ENCODE measurements at regions not wholly inside any gene's neighbourhood (a gene's known extent, or its start where the extent isn't known, plus 50 kb on each side); places are given as distances from the start of the nearest gene placed in this dataset.
"Not testable (repeated sequence)": the region's sequence is repeated elsewhere in the genome, so short reads cannot be mapped to it uniquely, and the experiment has no call there.

DNA sequence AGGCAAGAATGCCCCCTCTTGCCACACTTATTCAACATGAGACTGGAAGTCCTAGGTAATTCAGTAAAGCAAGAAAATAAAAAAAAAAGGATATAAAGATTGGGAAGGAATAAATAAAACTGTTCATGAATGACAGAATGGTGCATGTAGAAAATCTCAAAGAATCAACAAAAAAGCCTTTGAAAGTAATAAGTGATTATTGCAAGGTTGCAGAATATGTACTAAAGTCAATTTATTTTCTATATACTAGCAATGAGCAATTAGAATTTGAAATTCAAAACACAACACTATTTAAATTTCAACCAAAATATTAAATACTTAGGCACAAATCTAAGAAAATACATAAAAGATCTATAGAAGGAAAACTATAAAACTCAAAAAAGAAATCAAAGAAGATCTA is 58.6 kb downstream of the MAGEA10 start:
- no peak for TF ChIP-seq POLR2A (IDR thresholded peaks at IDR 0.05; ENCODE audit: low read depth, low read length)
- FAIRE-seq, result no peak
- DNase-seq (ENCODE audit: insufficient read length, low spot score), result no peak

DNA sequence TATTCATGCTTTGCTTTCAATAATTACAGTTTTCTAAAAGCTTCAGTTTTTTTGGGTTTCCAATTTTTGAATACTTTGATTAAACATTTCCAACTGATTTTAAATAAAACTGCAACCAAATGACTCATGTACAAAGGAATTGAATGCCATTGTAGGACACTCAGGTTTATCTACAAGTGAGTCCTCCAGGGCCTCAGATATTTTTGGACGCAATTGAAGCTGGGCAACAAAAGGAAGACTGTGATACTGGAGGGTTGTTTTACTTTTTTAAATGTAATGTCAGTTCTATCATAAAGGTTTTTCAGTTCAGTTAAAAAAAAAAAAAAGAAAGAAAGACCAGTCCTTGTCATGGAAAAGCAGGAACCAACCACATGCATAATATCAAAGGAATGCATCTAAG is 64.2 kb downstream of the MAGEA10 start:
- FAIRE-seq (no peak), DNase-seq (ENCODE audit: insufficient read length, low spot score) (no peak)
- TF ChIP-seq POLR2A (IDR thresholded peaks at IDR 0.05; ENCODE audit: low read depth, low read length), result no peak

DNA sequence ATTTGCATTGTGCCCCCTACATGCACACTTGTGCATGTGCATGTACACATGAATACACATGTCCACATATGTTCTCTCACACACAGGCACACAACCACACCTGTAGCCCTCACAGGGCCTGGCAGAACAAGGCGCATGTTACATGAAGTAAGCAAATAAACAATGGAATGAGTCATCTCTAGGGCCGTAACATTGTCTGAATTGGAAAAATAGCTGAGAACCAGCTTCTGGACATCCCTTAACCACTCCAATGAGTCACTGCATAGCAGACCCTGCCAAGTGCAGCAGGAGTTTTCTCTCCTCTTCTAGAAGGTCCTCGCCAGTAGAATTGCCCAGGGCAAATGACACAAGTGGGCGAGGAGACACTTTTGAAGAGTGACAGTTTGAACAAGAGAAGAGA is 66.1 kb downstream of the MAGEA10 start:
- FAIRE-seq (peak; percentile 67), DNase-seq (ENCODE audit: insufficient read length, low spot score) (peak; percentile 2)
- no peak for TF ChIP-seq POLR2A (IDR thresholded peaks at IDR 0.05; ENCODE audit: low read depth, low read length)

DNA sequence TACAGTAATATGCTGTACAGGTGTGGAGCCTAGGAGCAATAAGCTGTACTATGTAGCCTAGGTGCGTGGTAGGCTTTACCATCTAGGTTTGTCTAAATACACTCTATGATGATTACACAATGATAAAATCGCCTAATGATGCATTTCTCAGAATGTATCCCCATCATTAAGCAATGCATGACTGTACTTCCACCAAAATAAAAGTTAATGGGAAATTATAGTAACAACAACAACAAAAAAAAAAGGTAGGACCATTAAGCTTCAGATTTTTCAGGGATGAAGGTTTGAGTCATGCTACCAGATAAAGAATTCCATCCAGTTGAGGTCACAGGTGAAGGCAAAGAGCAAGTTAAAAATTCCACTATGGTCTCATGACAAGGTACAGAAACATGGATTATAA is 68.2 kb downstream of the MAGEA10 start:
- DNase-seq (ENCODE audit: insufficient read length, low spot score) (no peak), FAIRE-seq (no peak)
- TF ChIP-seq POLR2A (IDR thresholded peaks at IDR 0.05; ENCODE audit: low read depth, low read length), result no peak

DNA sequence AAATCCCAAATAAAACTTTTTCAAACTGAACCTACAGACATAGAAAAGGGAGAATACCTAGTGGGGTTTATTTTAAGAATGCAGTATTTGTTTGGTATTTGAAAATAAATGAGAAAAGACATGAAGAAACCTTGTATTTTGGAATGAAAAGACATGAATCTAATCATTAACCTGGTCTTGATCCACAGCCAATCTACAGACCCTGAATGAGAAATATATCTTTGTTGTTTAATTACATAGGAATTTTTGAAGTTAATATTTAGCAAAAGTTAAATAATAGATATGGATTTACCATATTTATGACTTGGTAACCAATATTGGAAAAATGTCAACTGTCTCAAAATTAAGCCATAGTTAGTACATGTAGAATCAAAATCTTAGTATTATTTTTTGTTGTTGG is 76.8 kb downstream of the MAGEA10 start:
- DNase-seq (ENCODE audit: insufficient read length, low spot score) (no peak), FAIRE-seq (no peak)
- no peak for TF ChIP-seq POLR2A (IDR thresholded peaks at IDR 0.05; ENCODE audit: low read depth, low read length)

DNA sequence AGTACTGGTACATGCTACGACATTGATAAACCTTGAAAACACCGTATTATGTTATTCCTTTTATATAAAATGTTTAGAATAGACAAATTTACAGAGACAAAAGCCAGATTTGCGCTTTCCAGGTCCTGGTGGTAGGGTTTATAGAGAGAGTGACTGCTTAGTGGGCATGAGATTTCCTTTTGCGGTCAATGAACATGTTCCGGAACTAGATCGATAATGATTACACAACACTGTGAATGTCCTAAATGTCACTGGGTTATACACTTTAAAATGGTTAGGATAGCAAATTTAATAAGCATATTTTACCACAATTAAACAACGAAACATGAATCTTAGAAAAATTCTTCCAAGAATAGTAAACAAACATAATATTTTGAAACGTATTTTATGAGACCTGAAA is 77.3 kb downstream of the MAGEA10 start:
- TF ChIP-seq POLR2A (IDR thresholded peaks at IDR 0.05; ENCODE audit: low read depth, low read length), result no peak
- DNase-seq (ENCODE audit: insufficient read length, low spot score) (no peak), FAIRE-seq (no peak)

DNA sequence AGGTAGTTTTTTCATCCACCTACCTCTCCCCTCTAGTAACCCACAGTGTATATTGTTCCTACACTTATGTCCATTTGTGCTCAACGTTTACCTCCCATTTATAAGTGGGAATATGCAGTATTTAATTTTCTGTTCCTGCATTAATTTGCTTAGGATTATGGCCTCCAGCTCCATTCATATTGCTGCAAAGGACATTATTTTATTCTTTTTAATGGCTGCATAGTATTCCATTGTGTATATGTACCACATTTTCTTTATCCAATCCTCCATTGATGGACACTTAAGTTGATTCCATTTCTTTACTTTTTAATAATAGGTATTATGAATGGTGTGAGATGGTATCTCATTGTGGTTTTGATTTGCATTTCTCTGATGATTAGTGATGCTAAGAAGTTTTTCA is 76.1 kb upstream of the GABRE start:
- DNase-seq (ENCODE audit: insufficient read length, low spot score); FAIRE-seq: not testable (repeated sequence)

DNA sequence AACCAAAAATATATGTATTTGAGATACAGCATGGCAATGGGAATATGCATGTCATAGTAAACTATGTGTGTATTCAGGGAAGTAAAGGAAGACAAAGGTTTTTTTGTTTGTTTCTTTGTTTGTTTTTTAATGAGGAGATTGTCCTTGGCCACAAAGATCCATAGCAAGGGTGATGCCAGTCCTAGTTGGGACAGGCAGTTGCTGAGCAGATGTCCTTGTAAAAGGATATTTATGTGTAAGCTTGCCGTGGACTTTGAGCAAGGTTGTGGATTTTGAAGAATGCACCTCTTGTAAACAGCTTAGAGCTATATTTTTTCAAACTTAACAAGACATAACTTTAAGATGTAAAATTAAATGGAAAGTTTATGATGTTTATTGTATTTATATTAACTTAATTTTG is 69.9 kb upstream of the GABRE start:
- no peak for DNase-seq (ENCODE audit: insufficient read length, low spot score)
- no peak for TF ChIP-seq POLR2A (IDR thresholded peaks at IDR 0.05; ENCODE audit: low read depth, low read length)
- FAIRE-seq, result no peak

DNA sequence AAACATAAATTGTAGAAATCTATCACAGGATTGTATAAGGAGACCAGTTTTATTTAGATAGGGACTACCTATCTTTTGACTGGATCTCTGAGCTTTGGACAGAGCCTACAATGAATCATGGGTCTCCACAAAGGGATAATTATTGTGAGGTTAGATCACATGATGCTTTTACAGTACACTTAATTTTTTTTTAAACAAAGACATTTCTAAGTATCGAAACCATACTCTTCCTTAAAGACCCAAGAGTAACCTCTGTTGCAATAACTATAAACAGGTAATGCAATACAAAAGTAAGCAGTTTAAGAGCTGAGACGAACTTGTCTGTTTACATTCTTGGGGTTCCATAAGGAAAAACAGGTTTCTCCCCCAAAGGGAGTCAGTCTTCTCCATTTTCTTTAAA is 64.3 kb upstream of the GABRE start:
- no peak for TF ChIP-seq POLR2A (IDR thresholded peaks at IDR 0.05; ENCODE audit: low read depth, low read length)
- no peak for DNase-seq (ENCODE audit: insufficient read length, low spot score)
- no peak for FAIRE-seq

DNA sequence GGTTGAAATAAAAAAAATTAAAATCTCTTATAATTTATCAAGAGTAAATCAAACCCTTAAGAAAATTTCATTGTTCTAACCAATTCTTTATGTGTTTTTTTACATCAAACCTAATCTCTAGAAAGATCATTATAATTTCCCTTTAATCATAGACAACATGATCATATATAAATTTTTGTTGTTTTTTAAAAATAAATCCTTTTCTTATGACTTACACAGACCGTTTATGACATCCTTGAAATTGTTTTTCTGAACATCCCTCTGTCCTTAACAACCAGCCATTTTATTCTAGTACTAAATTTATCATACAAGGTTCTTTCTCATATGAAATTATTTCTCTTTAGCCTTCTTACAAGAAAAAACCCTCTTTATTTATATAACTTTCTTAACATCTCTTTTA is 62.7 kb upstream of the GABRE start:
- FAIRE-seq, result no peak
- no peak for DNase-seq (ENCODE audit: insufficient read length, low spot score)
- TF ChIP-seq POLR2A (IDR thresholded peaks at IDR 0.05; ENCODE audit: low read depth, low read length), result no peak

DNA sequence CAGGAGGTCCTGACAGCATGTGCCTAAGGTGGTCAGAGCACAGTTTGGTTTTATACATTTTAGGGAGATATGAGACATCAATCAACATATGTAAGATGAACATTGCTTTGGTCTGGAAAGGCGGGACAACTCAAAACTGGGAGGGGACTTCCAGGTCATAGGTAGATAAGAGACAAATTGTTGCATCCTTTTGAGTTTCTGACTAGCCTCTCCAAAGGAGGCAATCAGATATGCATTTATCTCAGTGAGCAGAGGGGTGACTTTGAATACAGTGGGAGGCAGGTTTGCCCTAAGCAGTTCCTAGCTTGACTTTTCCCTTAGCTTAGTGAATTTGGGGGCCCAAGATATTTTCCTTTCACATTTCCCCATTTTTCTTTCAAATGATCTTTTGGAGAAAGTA is 56.9 kb upstream of the GABRE start:
- not testable (repeated sequence) for FAIRE-seq

DNA sequence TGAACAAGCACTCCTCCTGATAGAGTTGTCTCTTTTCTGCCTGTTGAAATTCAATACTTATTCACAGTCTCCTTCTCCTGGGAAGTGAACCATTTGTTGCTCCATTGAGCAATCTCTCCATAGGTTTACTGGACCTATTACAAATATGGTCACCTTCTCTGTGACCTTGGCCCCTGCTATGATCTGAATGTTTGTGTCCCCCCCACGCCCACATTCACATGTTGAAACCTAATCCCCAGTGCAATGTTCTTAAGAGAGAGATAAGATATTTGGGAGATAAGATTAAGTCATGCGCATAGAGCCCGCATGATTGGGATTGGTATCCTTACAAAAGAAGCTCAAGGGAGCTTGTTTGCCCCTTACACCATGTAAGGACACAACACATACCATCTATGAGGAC is 54.1 kb upstream of the GABRE start:
- FAIRE-seq (no peak), DNase-seq (ENCODE audit: insufficient read length, low spot score) (no peak)
- no peak for TF ChIP-seq POLR2A (IDR thresholded peaks at IDR 0.05; ENCODE audit: low read depth, low read length)

More for the DNA sequence above, 56.9 kb upstream of the GABRE start:
- DNase-seq (ENCODE audit: insufficient read length, low spot score), result not testable (repeated sequence)

DNA sequence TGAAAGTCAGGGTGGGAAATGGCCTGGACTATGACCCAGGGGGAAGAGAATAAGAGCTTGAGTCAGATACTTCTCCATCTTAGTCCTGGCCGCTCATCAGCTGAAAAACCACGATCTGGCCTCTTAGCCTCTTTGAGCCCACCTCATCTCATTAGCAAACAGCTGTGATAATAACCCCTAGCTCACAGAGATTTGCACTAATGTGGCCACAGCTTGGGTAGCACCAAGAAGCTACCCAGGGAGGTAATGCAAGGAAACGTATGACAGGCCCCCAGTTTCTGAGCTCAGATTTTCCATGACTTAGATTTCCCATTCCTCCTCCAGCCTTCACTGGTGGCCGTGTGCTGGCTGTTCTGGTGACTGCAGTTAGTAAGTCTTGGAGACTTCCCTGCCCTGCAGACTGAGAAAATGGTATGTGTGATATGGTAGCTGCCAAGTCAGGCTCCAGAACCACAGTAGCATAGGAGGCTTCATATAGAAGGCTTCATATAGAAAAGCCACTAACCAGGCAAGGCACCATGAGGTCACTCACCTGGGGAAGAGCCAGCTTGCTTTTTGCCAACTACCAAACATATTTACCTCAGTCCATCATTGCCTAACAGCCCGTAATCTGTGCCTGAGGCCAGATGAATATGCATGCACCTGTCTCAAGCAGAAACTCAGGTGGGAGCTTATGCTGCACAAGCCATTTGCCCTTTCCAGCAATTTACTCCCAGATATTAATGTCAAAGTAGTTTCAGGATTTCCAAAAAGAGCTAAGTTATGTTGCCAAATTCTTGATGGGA is 51.4 kb upstream of the GABRE start:
- FAIRE-seq (no peak), DNase-seq (ENCODE audit: insufficient read length, low spot score) (no peak)
- TF ChIP-seq POLR2A (IDR thresholded peaks at IDR 0.05; ENCODE audit: low read depth, low read length), result no peak

DNA sequence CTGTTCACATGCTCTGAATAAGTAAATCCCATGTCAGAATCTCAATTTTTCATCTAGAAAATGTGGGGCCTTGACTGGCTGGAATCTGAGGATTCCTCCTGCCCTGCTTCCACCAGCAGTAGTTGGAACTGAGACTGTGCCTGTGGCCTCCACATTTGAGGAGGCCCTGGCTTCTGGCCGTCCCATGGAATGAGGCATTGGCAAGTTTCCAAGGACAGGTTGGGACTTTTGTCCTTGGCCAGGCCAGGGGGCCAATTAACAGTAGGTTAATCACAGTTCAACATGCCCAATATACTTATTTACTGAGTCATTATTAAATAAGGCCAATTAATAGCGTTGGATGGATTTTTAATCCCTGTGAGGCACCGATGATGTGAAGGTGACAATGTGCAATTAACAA is 50.2 kb upstream of the GABRE start:
- no peak for TF ChIP-seq POLR2A (IDR thresholded peaks at IDR 0.05; ENCODE audit: low read depth, low read length)
- FAIRE-seq, result no peak
- DNase-seq (ENCODE audit: insufficient read length, low spot score), result no peak

Measured in H54 (cell line).